GM21515 (cell line): ENCODE measurements at regions not wholly inside any gene's neighbourhood (a gene's known extent, or its start where the extent isn't known, plus 50 kb on each side); places are given as distances from the start of the nearest gene placed in this dataset.

ENCODE experiments used
- ATAC-seq: cut with Tn5 transposase; IDR thresholded peaks from one replicate; pipeline ENCODE4 v1.9.1; 2021; ENCODE audit not compliant: unreplicated experiment

- ATAC-seq: no peak
Measured at GRCh38 chr18:34077599-34077998, 147.1 kb downstream of the NOL4 start.

DNA sequence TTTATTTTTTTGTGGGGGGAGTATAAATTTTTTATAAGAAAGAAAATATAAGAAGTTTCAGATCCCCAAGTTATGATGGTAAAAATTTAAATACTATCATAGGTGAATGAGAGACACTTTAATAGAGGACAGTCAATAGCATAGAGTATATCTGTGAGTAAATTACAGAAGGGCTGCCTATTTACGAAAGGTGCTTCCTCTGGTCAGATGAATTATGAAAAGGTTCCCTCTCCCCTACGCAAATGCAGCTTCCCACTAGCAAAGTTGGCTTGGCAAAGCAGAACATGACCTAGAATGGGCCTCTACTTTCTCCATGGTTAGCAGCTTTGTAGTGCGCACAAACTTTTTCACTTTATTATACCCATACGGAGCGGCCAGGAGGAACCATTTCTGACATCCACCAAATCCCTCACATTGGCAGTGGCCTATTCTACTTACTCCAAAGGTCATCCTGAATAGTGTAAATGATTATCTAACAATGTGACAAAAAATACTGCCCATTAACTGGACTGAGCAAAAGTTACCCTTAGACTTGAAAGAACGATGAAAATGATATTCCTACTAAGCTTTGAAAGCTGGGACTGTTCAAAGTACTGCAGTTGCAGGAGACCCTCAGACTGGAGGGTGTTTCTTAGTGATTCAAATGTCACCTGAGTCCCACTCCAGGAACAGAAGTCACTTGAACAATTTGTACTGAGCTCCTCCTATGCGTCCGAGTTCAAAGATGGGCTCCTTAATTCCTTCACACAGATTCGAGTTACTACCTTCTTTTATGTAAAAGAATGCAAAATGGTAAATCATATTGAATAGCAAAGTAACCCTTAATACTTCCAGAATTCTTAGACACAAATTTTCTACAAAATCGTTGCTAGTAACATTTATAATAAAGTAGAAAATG lies 148.5 kb downstream of the NOL4 start:
- no peak for ATAC-seq

DNA sequence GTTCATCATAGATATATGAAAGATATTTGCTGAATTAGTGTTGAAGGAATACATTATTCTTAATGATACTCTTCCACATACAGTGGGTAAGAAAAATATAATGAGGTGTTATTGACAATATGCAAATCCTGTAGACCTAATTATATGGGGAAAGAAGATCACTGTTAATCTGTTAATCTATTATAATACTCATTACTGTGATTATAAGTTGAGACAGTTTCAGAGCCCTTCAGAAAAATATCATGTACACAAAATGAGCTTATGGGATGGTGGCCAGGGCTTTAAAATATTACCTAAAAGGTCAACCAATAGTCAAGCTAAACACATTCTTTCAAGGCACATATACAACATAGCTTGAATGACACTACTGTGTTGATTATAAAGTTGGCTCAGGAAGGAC lies 163.5 kb downstream of the NOL4 start:
- no peak for ATAC-seq

DNA sequence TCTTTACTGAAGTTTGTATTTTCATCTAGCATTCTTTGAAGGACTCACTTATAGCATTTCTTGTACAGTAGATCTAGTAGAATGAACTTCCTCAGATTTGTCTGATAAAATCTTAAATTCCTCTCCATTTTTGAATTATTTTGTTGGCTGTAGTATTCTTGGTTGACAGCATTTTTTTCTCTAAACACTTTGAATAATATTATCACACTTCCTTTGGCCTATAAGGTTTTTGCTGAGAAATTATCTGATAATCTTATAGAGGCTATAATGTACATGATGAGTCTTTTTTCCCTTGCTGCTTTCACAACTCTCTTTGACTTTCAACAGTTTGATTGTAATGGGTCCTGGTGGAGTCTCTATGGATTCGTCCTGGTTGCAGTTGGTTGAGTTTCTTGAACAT lies 169.5 kb downstream of the NOL4 start:
- ATAC-seq: no peak

- ATAC-seq: no peak
Measured at GRCh38 chr18:34050661-34051060, 174.1 kb downstream of the NOL4 start.

- no peak for ATAC-seq
Measured at GRCh38 chr18:34049511-34049910, 175.2 kb downstream of the NOL4 start.

GRCh38 chr18:34048423-34048822 lies 176.3 kb downstream of the NOL4 start:
- ATAC-seq: no peak

DNA sequence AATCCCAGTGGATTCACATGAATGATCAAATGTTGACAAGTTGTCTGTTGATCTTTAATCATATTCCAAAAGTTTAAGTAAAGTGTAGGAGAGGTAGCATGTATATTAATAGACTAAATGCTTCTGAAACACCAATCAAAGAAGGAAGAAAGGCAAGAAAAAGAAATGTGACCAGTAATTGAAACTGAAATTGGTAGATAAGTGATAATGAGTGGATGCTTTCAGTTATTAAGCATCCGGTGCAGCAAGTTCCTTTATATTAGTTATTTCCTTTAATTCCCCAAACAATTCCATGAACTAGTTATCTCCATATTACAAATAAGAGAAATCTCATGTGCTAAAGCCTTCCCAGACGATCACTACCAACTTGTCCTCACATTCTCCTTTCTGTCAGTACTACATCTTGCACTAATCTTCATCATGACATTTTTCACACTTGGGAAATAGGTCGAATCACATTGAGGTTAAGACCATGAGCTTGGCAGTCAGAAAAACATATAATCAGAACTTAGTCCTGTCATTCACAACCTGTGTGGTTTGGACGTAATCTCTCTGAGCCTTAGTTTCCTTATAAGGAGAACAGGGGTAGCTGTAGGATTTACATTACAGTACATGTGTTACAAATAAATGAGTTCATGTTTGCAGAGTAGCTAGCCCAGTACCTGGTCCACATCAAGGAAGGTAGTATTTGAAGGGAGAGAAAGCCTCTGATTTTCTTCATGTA lies 182.1 kb downstream of the NOL4 start:
- ATAC-seq: no peak

DNA sequence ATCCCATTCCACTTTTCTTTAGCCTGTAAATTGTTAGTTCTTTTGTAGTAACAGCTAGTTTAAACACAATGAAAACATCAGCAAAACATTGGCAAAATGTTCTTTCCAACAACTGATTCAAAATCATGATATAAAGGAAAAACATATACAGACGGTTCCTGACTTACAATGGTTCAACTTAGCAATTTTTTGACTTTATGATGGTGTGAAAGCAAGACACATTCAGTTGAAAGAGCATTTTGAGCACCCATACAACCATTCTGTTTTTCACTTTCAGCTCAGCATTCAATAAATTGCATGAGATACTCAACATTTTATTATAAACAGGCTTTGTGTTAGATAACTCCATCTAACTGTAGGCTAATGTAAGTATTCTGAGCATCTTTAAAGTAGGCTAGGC lies 185.1 kb downstream of the NOL4 start:
- ATAC-seq: no peak

- no peak for ATAC-seq
Measured at GRCh38 chr18:34039201-34039600, 185.5 kb downstream of the NOL4 start.

- no peak for ATAC-seq
Measured at GRCh38 chr18:34038086-34038485, 186.6 kb downstream of the NOL4 start.

GRCh38 chr18:34033968-34034367 lies 190.7 kb downstream of the NOL4 start:
- no peak for ATAC-seq

DNA sequence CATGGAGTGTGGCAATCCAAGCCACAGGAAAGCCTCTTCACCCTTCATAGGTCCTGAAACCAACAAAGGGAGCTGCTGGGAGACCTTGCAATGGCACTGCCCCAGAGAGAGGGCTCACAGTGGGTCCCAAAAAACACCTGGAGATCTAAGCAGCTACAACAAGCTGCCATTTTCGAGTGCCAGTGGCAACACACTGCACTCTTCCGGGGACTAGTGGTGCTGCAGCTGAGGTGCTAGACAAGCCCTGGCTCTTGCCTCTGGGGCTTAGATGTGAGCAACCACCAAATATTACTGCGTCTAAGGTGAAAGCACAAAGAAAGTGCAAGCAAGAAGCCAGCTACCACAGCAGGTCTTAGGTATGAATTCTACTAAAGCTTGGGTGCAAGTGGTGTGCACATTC lies 192.9 kb downstream of the NOL4 start:
- no peak for ATAC-seq

- ATAC-seq: no peak
Measured at GRCh38 chr18:34028324-34028723, 196.4 kb downstream of the NOL4 start.

- ATAC-seq: no peak
Measured at GRCh38 chr18:34025191-34025801, 199.4 kb downstream of the NOL4 start.

GRCh38 chr18:34023471-34023870 lies 201.2 kb downstream of the NOL4 start:
- no peak for ATAC-seq

GRCh38 chr18:34018336-34018735 lies 206.4 kb downstream of the NOL4 start:
- no peak for ATAC-seq

DNA sequence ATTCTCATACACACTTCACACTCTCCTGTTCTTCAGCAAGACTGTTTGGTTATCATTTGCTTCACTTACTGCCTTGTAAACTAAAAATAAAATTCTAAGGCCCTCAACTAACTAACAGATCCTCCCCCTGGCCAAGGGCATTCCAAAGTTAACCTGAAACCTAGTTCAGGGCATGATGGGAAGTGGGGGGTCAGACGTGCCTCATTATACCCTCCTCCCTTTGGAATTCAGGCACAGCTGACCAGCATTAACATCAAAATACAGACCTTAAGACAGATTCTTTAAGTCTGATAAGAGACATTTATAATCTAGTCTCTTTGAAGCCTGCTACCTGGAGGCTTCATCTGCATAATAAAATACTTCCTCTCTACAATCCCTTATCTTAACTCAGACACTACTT lies 221.0 kb downstream of the NOL4 start:
- ATAC-seq: no peak

DNA sequence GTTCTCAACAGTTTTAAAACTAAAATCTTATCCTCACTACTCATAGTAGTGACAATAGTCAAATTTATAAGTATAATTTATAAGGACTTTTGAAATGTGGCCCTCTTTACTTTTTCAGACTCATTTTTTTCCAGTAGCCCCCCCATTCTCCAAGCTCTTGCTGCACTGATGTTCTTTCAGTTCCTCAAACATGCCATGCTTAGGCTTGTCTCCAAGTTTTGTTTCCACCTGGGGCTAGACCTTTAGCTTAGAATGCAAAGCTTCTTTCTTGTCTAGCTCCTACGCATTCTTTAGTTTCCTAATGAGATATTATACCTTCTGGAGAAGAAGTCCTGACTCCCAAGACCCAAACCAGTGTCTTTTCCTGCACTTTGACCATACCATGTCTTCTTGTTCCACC lies 222.6 kb downstream of the NOL4 start:
- no peak for ATAC-seq

- no peak for ATAC-seq
Measured at GRCh38 chr18:34001376-34001775, 223.3 kb downstream of the NOL4 start.

DNA sequence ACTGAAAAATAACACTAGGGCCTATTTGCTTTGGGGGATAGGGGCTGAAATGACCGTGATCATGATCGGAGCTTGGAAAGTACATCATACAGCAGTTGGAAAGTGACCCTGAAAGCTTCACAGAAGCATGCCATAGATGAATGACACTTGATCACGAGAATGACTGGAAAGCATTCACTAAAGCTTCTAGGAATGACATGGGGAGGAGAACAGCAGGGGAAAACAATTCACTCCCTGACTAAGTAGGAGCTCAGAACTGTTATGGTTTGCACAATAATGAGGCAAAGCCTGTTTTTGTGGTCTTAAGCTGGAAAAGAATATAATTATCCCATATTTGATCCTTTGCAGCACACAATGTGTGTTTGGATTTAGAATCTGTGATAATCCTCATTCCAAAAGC lies 237.5 kb downstream of the NOL4 start:
- ATAC-seq: no peak

GRCh38 chr18:33983126-33983525 lies 241.6 kb downstream of the NOL4 start:
- no peak for ATAC-seq
